ENCODE measurements at regions not wholly inside any gene's neighbourhood (a gene's known extent, or its start where the extent isn't known, plus 50 kb on each side); places are given as distances from the start of the nearest gene placed in this dataset.
A peak's percentile ranks its signal among the peaks of the same experiment; 100 is the strongest.

GRCh38 chr2:88932686-88933085, 241.2 kb downstream of the RPIA start:
- H3K9ac ChIP-seq (ENCODE audit: insufficient read depth, low read length, poor library complexity, severe bottlenecking), result no peak overlapping the region
- H3K36me3 Mint-ChIP-seq, result no peaks in the 10 kb centered on the region
- H3K79me2 ChIP-seq (ENCODE audit: insufficient read depth, low read length), result no peaks in the 10 kb centered on the region
- no peak overlapping the region for H3K4me3 ChIP-seq (replicated peaks in 1 of 3; ENCODE audit: low read depth in 2 of 3, low read length in 3 of 3)
- peaks cover 2% of the 10 kb centered on the region for H3K4me1 Mint-ChIP-seq
- no peaks in the 10 kb centered on the region for H3K27me3 Mint-ChIP-seq (ENCODE audit: low read depth in 3 of 3)
- WGBS (ENCODE audit: insufficient coverage), result no CpG with 5 or more reads among the region's 3 CpGs
- intact Hi-C loops (cut with micrococcal nuclease), result loop anchor here in 1 of 2 donors (10.0 kb wide), 1 partner anchor 48 kb away; no protein-coding TSS in a partner anchor
- H4K20me1 ChIP-seq (ENCODE audit: insufficient read depth, low read length), result no peaks in the 10 kb centered on the region
- H3K9me3 ChIP-seq (replicated peaks in 1 of 2; ENCODE audit: control insufficient read depth in 1 of 2, insufficient read depth in 1 of 2, low read length in 2 of 2), result no peaks in the 10 kb centered on the region
- no peak overlapping the region for H3K4me2 ChIP-seq (replicated peaks; ENCODE audit: extremely low read depth, low read length, poor library complexity, severe bottlenecking)
- H3K27ac Mint-ChIP-seq, result no peak overlapping the region
- H3K4me1 ChIP-seq (ENCODE audit: control insufficient read depth in 1 of 2, insufficient read depth in 2 of 2, low read length in 2 of 2), result no peaks in the 10 kb centered on the region
- no peaks in the 10 kb centered on the region for H3K36me3 ChIP-seq (replicated peaks in 1 of 2; ENCODE audit: control insufficient read depth in 1 of 2, insufficient read depth in 2 of 2, low read length in 2 of 2)
- H3K27ac ChIP-seq (ENCODE audit: low read depth in 1 of 2, low read length in 2 of 2), result no peak overlapping the region
- H3K9me3 Mint-ChIP-seq, result no peaks in the 10 kb centered on the region
- H3K27me3 ChIP-seq (ENCODE audit: control insufficient read depth in 2 of 2, insufficient read depth in 2 of 2, low read length in 2 of 2), result no peaks in the 10 kb centered on the region
- no peak overlapping the region for H3K4me3 Mint-ChIP-seq
- DNase-seq, result no peak
- no peak overlapping the region for H2AFZ ChIP-seq (ENCODE audit: insufficient read depth, low read depth, low read length, poor library complexity, severe bottlenecking)
- TF ChIP-seq CTCF (IDR thresholded peaks at IDR 0.05), result no peak

- Histone ChIP-seq H3K4me3 (replicated peaks in 1 of 3; ENCODE audit: low read depth in 2 of 3, low read length in 3 of 3) (no peak overlapping the region), H3K79me2 (ENCODE audit: insufficient read depth, low read length) (no peaks in the 10 kb centered on the region), H3K4me2 (replicated peaks; ENCODE audit: extremely low read depth, low read length, poor library complexity, severe bottlenecking) (no peak overlapping the region), H3K9ac (ENCODE audit: insufficient read depth, low read length, poor library complexity, severe bottlenecking) (no peak overlapping the region), H3K27me3 (ENCODE audit: control insufficient read depth in 2 of 2, insufficient read depth in 2 of 2, low read length in 2 of 2) (no peaks in the 10 kb centered on the region), H3K9me3 (replicated peaks in 1 of 2; ENCODE audit: control insufficient read depth in 1 of 2, insufficient read depth in 1 of 2, low read length in 2 of 2) (no peaks in the 10 kb centered on the region), H3K36me3 (replicated peaks in 1 of 2; ENCODE audit: control insufficient read depth in 1 of 2, insufficient read depth in 2 of 2, low read length in 2 of 2) (no peaks in the 10 kb centered on the region), H3K4me1 (ENCODE audit: control insufficient read depth in 1 of 2, insufficient read depth in 2 of 2, low read length in 2 of 2) (no peaks in the 10 kb centered on the region), H2AFZ (ENCODE audit: insufficient read depth, low read depth, low read length, poor library complexity, severe bottlenecking) (no peak overlapping the region), H4K20me1 (ENCODE audit: insufficient read depth, low read length) (no peaks in the 10 kb centered on the region), H3K27ac (ENCODE audit: low read depth in 1 of 2, low read length in 2 of 2) (no peak overlapping the region)
- Mint-ChIP-seq H3K27ac (peak overlapping the region in 1 of 7 donors; percentile 33), H3K36me3 (no peaks in the 10 kb centered on the region), H3K4me3 (no peak overlapping the region), H3K9me3 (no peaks in the 10 kb centered on the region), H3K4me1 (peaks cover 2% of the 10 kb centered on the region), H3K27me3 (ENCODE audit: low read depth in 3 of 3) (no peaks in the 10 kb centered on the region)
- 97% methylated on average over 3 of the region's 4 CpGs for WGBS (ENCODE audit: insufficient coverage)
- no peak for DNase-seq
- no peak for TF ChIP-seq CTCF (IDR thresholded peaks at IDR 0.05)
- intact Hi-C loops (cut with micrococcal nuclease), result loop anchor here in 1 of 2 donors (10.0 kb wide), 1 partner anchor 48 kb away; no protein-coding TSS in a partner anchor
Measured at GRCh38 chr2:88933091-88933490, 241.6 kb downstream of the RPIA start.

Measured in CD14-positive monocyte (primary cell).